Liver (tissue), 3 donors: ENCODE measurements at regions not wholly inside any gene's neighbourhood (a gene's known extent, or its start where the extent isn't known, plus 50 kb on each side); places are given as distances from the start of the nearest gene placed in this dataset.

ENCODE experiments used
- ATF3 ChIP-seq: IDR thresholded peaks from 2 replicates; pipeline ENCODE4 v1.6.1; 2016; ENCODE audit warnings: antibody characterized with exemption
- CTCF ChIP-seq: fragments of 150-350 bp; IDR thresholded peaks from 2 replicates; pipeline ENCODE4 v1.5.1; 2017; ENCODE audit warnings: improper control_type of control experiment, low read depth, low read length; ENCODE audit not compliant: missing input control
- EGR1 ChIP-seq, 2 donors: IDR thresholded peaks; 2 replicates each; pipeline ENCODE4 v1.6.1; 2016 to 2018; ENCODE audit warnings: antibody characterized with exemption in 2 of 2, low read depth in 2 of 2
- GABPA ChIP-seq, 2 donors: IDR thresholded peaks in 1 of 2; conservative IDR thresholded peaks in 1 of 2; 2 replicates each; pipeline ENCODE4 v1.6.1; 2016; ENCODE audit warnings: antibody characterized with exemption in 2 of 2, mild to moderate bottlenecking in 1 of 2, moderate library complexity in 1 of 2
- HNF4G ChIP-seq: IDR thresholded peaks from 2 replicates; pipeline ENCODE4 v1.6.1; 2016; ENCODE audit warnings: antibody characterized with exemption
- JUND ChIP-seq, 2 donors: IDR thresholded peaks; 2 replicates each; pipeline ENCODE4 v1.6.1; 2016; ENCODE audit warnings: antibody characterized with exemption in 2 of 2
- MAX ChIP-seq: IDR thresholded peaks from 2 replicates; pipeline ENCODE4 v1.6.1; 2016; ENCODE audit warnings: antibody characterized with exemption
- NR2F2 ChIP-seq: IDR thresholded peaks from 2 replicates; pipeline ENCODE4 v1.6.1; 2016; ENCODE audit warnings: antibody characterized with exemption
- RAD21 ChIP-seq, 2 donors: IDR thresholded peaks; 2 replicates each; pipeline ENCODE4 v1.6.1; 2016; ENCODE audit warnings: antibody characterized with exemption in 2 of 2, mild to moderate bottlenecking in 2 of 2
- REST ChIP-seq: IDR thresholded peaks from 2 replicates; pipeline ENCODE4 v1.6.1; 2016; ENCODE audit warnings: antibody characterized with exemption, mild to moderate bottlenecking
- RXRA ChIP-seq, 2 donors: IDR thresholded peaks; 2 replicates each; pipeline ENCODE4 v1.6.1; 2017 to 2018; ENCODE audit warnings: antibody characterized with exemption in 2 of 2, mild to moderate bottlenecking in 1 of 2
- SP1 ChIP-seq: IDR thresholded peaks from 2 replicates; pipeline ENCODE4 v1.6.1; 2018; ENCODE audit warnings: antibody characterized with exemption, mild to moderate bottlenecking
- TAF1 ChIP-seq: conservative IDR thresholded peaks from 2 replicates; pipeline ENCODE4 v1.6.1; 2016; ENCODE audit warnings: antibody characterized with exemption, mild to moderate bottlenecking
- ZBTB33 ChIP-seq: IDR thresholded peaks from 2 replicates; pipeline ENCODE4 v1.6.1; 2016; ENCODE audit warnings: antibody characterized with exemption
- donor health status: healthy.
- donor health status: healthy.

- TF ChIP-seq CTCF (no peak), GABPA (IDR thresholded peaks at IDR 0.05 in 1 of 2, conservative IDR thresholded peaks at IDR 0.05 in 1 of 2) (no peak), JUND (IDR thresholded peaks at IDR 0.05) (no peak), RXRA (IDR thresholded peaks at IDR 0.05) (no peak), SP1 (no peak), RAD21 (IDR thresholded peaks at IDR 0.05) (no peak), TAF1 (no peak), ATF3 (no peak), NR2F2 (no peak), EGR1 (IDR thresholded peaks at IDR 0.05; ENCODE audit: low read depth in 2 of 2) (no peak), HNF4G (no peak), REST (no peak), MAX (no peak), ZBTB33 (no peak)
Measured at GRCh38 chr6:16033214-16033613, 95.7 kb upstream of the MYLIP start.
